ENCODE measurements at regions not wholly inside any gene's neighbourhood (a gene's known extent, or its start where the extent isn't known, plus 50 kb on each side); places are given as distances from the start of the nearest gene placed in this dataset.

- no peaks in the 10 kb centered on the region for H3K9me3 ChIP-seq (replicated peaks in 1 of 2; ENCODE audit: control insufficient read depth in 2 of 2, insufficient read depth in 1 of 2, low read depth in 1 of 2, low read length in 2 of 2)
- H3K14ac ChIP-seq (ENCODE audit: low read length), result no peak overlapping the region
- no peak overlapping the region for H3K9ac ChIP-seq (ENCODE audit: low read depth, low read length, poor library complexity)
- no peak overlapping the region for H2AK5ac ChIP-seq (ENCODE audit: low read depth, low read length)
- no peak overlapping the region for H3K23ac ChIP-seq (ENCODE audit: low read depth, low read length, poor library complexity)
- no peak overlapping the region for H2BK15ac ChIP-seq (ENCODE audit: low read length)
- H2AFZ ChIP-seq (ENCODE audit: low read length), result no peak overlapping the region
- H3K79me1 ChIP-seq (ENCODE audit: low read depth, low read length), result no peaks in the 10 kb centered on the region
- no peak overlapping the region for H4K91ac ChIP-seq (ENCODE audit: low read depth, low read length, poor library complexity)
- no peak overlapping the region for H2BK5ac ChIP-seq (ENCODE audit: low read length)
- H3K4me2 ChIP-seq (ENCODE audit: insufficient read depth, low read length, poor library complexity, severe bottlenecking), result no peak overlapping the region
- H3K36me3 ChIP-seq (replicated peaks in 1 of 2; ENCODE audit: control insufficient read depth in 2 of 2, insufficient read depth in 2 of 2, low read length in 2 of 2), result no peaks in the 10 kb centered on the region
- WGBS, 2 donors (ENCODE audit: extremely low coverage in 2 of 2, insufficient read length in 2 of 2, insufficient replicate concordance in 1 of 2), result no CpG with 5 or more reads among the region's 9 CpGs
- H3K4me1 ChIP-seq (ENCODE audit: control insufficient read depth in 2 of 2, insufficient read depth in 1 of 2, low read depth in 1 of 2, low read length in 2 of 2), result no peaks in the 10 kb centered on the region
- H3K4me3 ChIP-seq (ENCODE audit: low read length in 2 of 2), result no peak overlapping the region
- H4K8ac ChIP-seq (ENCODE audit: low read depth, low read length), result no peak overlapping the region
- no peak overlapping the region for H3K27ac ChIP-seq (replicated peaks; ENCODE audit: low read length)
- DNase-seq (ENCODE audit: low spot score), result no peak
- no peak overlapping the region for H2BK12ac ChIP-seq (ENCODE audit: low read length)
- H3K27me3 ChIP-seq (ENCODE audit: control insufficient read depth in 3 of 3, insufficient read depth in 3 of 3, low read depth in 1 of 3, low read length in 3 of 3), result no peaks in the 10 kb centered on the region
- no peak overlapping the region for H3K4ac ChIP-seq (ENCODE audit: low read length)
- H2BK120ac ChIP-seq (ENCODE audit: low read depth, low read length), result no peak overlapping the region
- H3K18ac ChIP-seq (ENCODE audit: low read length), result no peak overlapping the region
Measured at GRCh38 chr9:22790329-22790728, 343.7 kb downstream of the DMRTA1 start.

GRCh38 chr9:22808876-22809275 lies 362.3 kb downstream of the DMRTA1 start:
- Histone ChIP-seq H2BK12ac (ENCODE audit: low read length) (no peak overlapping the region), H3K9me3 (replicated peaks in 1 of 2; ENCODE audit: control insufficient read depth in 2 of 2, insufficient read depth in 1 of 2, low read depth in 1 of 2, low read length in 2 of 2) (no peaks in the 10 kb centered on the region), H3K9ac (ENCODE audit: low read depth, low read length, poor library complexity) (no peak overlapping the region), H2BK120ac (ENCODE audit: low read depth, low read length) (no peak overlapping the region), H4K91ac (ENCODE audit: low read depth, low read length, poor library complexity) (no peak overlapping the region), H2AK5ac (ENCODE audit: low read depth, low read length) (no peak overlapping the region), H3K18ac (ENCODE audit: low read length) (no peak overlapping the region), H3K14ac (ENCODE audit: low read length) (no peak overlapping the region), H3K36me3 (replicated peaks in 1 of 2; ENCODE audit: control insufficient read depth in 2 of 2, insufficient read depth in 2 of 2, low read length in 2 of 2) (no peaks in the 10 kb centered on the region), H3K27ac (replicated peaks; ENCODE audit: low read length) (no peak overlapping the region), H2BK5ac (ENCODE audit: low read length) (no peak overlapping the region), H3K4me2 (ENCODE audit: insufficient read depth, low read length, poor library complexity, severe bottlenecking) (no peak overlapping the region), H2BK15ac (ENCODE audit: low read length) (no peak overlapping the region), H3K4me1 (ENCODE audit: control insufficient read depth in 2 of 2, insufficient read depth in 1 of 2, low read depth in 1 of 2, low read length in 2 of 2) (no peaks in the 10 kb centered on the region), H3K79me1 (ENCODE audit: low read depth, low read length) (no peaks in the 10 kb centered on the region), H3K23ac (ENCODE audit: low read depth, low read length, poor library complexity) (no peak overlapping the region), H2AFZ (ENCODE audit: low read length) (no peak overlapping the region), H3K4ac (ENCODE audit: low read length) (no peak overlapping the region), H3K27me3 (ENCODE audit: control insufficient read depth in 3 of 3, insufficient read depth in 3 of 3, low read depth in 1 of 3, low read length in 3 of 3) (no peaks in the 10 kb centered on the region), H3K4me3 (ENCODE audit: low read length in 2 of 2) (no peak overlapping the region), H4K8ac (ENCODE audit: low read depth, low read length) (no peak overlapping the region)
- no peak for DNase-seq (ENCODE audit: low spot score)
- WGBS, 2 donors (ENCODE audit: extremely low coverage in 2 of 2, insufficient read length in 2 of 2, insufficient replicate concordance in 1 of 2), result no CpG with 5 or more reads among the region's 1 CpG

DNA sequence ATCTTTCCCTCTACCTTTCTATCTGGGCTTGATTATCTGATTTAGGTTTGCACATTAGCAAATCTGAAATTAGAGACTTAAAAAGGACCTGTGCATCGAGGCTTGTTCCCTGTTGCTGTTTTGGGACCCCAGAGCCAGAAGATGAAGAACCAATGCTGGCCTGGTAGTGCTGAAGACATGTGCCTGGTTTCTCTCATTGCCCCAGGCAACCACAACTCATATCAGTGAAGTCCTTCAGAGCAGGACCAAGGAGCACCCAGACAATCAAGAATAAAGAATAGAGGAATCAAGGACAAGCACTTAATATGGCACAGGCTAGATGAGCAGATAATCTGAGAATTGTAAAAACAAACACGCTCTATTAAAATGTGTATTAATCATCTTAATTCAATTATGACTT lies 362.7 kb downstream of the DMRTA1 start:
- no peak overlapping the region for H3K4me3 ChIP-seq (ENCODE audit: low read length in 2 of 2)
- no peak overlapping the region for H3K9ac ChIP-seq (ENCODE audit: low read depth, low read length, poor library complexity)
- H2BK5ac ChIP-seq (ENCODE audit: low read length), result no peak overlapping the region
- H2AFZ ChIP-seq (ENCODE audit: low read length), result no peak overlapping the region
- no peaks in the 10 kb centered on the region for H3K79me1 ChIP-seq (ENCODE audit: low read depth, low read length)
- no peak overlapping the region for H2BK15ac ChIP-seq (ENCODE audit: low read length)
- H2AK5ac ChIP-seq (ENCODE audit: low read depth, low read length), result no peak overlapping the region
- no peak overlapping the region for H3K4me2 ChIP-seq (ENCODE audit: insufficient read depth, low read length, poor library complexity, severe bottlenecking)
- H3K4me1 ChIP-seq (ENCODE audit: control insufficient read depth in 2 of 2, insufficient read depth in 1 of 2, low read depth in 1 of 2, low read length in 2 of 2), result no peaks in the 10 kb centered on the region
- no peak overlapping the region for H4K8ac ChIP-seq (ENCODE audit: low read depth, low read length)
- no peak overlapping the region for H2BK12ac ChIP-seq (ENCODE audit: low read length)
- H3K4ac ChIP-seq (ENCODE audit: low read length), result no peak overlapping the region
- no peaks in the 10 kb centered on the region for H3K36me3 ChIP-seq (replicated peaks in 1 of 2; ENCODE audit: control insufficient read depth in 2 of 2, insufficient read depth in 2 of 2, low read length in 2 of 2)
- WGBS, 2 donors (ENCODE audit: extremely low coverage in 2 of 2, insufficient read length in 2 of 2, insufficient replicate concordance in 1 of 2), result no CpG with 5 or more reads among the region's 2 CpGs
- no peak overlapping the region for H3K23ac ChIP-seq (ENCODE audit: low read depth, low read length, poor library complexity)
- no peak overlapping the region for H4K91ac ChIP-seq (ENCODE audit: low read depth, low read length, poor library complexity)
- no peak for DNase-seq (ENCODE audit: low spot score)
- H2BK120ac ChIP-seq (ENCODE audit: low read depth, low read length), result no peak overlapping the region
- no peak overlapping the region for H3K18ac ChIP-seq (ENCODE audit: low read length)
- no peaks in the 10 kb centered on the region for H3K9me3 ChIP-seq (replicated peaks in 1 of 2; ENCODE audit: control insufficient read depth in 2 of 2, insufficient read depth in 1 of 2, low read depth in 1 of 2, low read length in 2 of 2)
- no peak overlapping the region for H3K27ac ChIP-seq (replicated peaks; ENCODE audit: low read length)
- H3K14ac ChIP-seq (ENCODE audit: low read length), result no peak overlapping the region
- H3K27me3 ChIP-seq (ENCODE audit: control insufficient read depth in 3 of 3, insufficient read depth in 3 of 3, low read depth in 1 of 3, low read length in 3 of 3), result no peaks in the 10 kb centered on the region

DNA sequence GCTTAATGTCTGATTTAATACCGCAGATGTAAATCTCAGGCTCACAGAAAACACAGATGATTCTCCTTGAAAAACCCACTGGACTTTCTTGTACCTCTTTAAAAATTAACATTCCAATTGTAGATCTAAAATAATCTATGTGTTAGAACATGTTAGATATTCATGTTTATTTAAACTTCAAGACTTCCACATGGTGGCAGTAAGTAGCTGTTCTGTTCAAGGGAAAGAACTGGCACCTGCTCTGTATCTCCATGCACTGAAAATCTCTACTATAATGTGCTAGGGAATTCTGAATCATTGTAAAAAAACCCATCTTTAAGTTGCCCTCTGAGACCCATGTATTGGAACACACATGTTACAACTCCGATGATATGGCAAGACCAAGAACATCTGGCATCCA lies 366.9 kb downstream of the DMRTA1 start:
- H4K91ac ChIP-seq (ENCODE audit: low read depth, low read length, poor library complexity), result no peak overlapping the region
- H2BK15ac ChIP-seq (ENCODE audit: low read length), result no peak overlapping the region
- no peak overlapping the region for H2BK5ac ChIP-seq (ENCODE audit: low read length)
- H3K23ac ChIP-seq (ENCODE audit: low read depth, low read length, poor library complexity), result no peak overlapping the region
- H3K9me3 ChIP-seq (replicated peaks in 1 of 2; ENCODE audit: control insufficient read depth in 2 of 2, insufficient read depth in 1 of 2, low read depth in 1 of 2, low read length in 2 of 2), result no peaks in the 10 kb centered on the region
- no peak overlapping the region for H3K4ac ChIP-seq (ENCODE audit: low read length)
- peaks cover 2% of the 10 kb centered on the region for H3K79me1 ChIP-seq (ENCODE audit: low read depth, low read length)
- H3K4me1 ChIP-seq (ENCODE audit: control insufficient read depth in 2 of 2, insufficient read depth in 1 of 2, low read depth in 1 of 2, low read length in 2 of 2), result no peaks in the 10 kb centered on the region
- no peak overlapping the region for H2AK5ac ChIP-seq (ENCODE audit: low read depth, low read length)
- no peaks in the 10 kb centered on the region for H3K36me3 ChIP-seq (replicated peaks in 1 of 2; ENCODE audit: control insufficient read depth in 2 of 2, insufficient read depth in 2 of 2, low read length in 2 of 2)
- H2BK12ac ChIP-seq (ENCODE audit: low read length), result no peak overlapping the region
- no peak overlapping the region for H3K14ac ChIP-seq (ENCODE audit: low read length)
- no peak overlapping the region for H3K27ac ChIP-seq (replicated peaks; ENCODE audit: low read length)
- no peak overlapping the region for H3K4me3 ChIP-seq (ENCODE audit: low read length in 2 of 2)
- H2AFZ ChIP-seq (ENCODE audit: low read length), result no peak overlapping the region
- no peak overlapping the region for H2BK120ac ChIP-seq (ENCODE audit: low read depth, low read length)
- no peaks in the 10 kb centered on the region for H3K27me3 ChIP-seq (ENCODE audit: control insufficient read depth in 3 of 3, insufficient read depth in 3 of 3, low read depth in 1 of 3, low read length in 3 of 3)
- H3K18ac ChIP-seq (ENCODE audit: low read length), result no peak overlapping the region
- no peak overlapping the region for H3K9ac ChIP-seq (ENCODE audit: low read depth, low read length, poor library complexity)
- H3K4me2 ChIP-seq (ENCODE audit: insufficient read depth, low read length, poor library complexity, severe bottlenecking), result no peak overlapping the region
- DNase-seq (ENCODE audit: low spot score), result peak; percentile 18
- no peak overlapping the region for H4K8ac ChIP-seq (ENCODE audit: low read depth, low read length)
- no CpG with 5 or more reads among the region's 2 CpGs for WGBS, 2 donors (ENCODE audit: extremely low coverage in 2 of 2, insufficient read length in 2 of 2, insufficient replicate concordance in 1 of 2)
